ENCODE measurements at regions not wholly inside any gene's neighbourhood (a gene's known extent, or its start where the extent isn't known, plus 50 kb on each side); places are given as distances from the start of the nearest gene placed in this dataset.

DNA sequence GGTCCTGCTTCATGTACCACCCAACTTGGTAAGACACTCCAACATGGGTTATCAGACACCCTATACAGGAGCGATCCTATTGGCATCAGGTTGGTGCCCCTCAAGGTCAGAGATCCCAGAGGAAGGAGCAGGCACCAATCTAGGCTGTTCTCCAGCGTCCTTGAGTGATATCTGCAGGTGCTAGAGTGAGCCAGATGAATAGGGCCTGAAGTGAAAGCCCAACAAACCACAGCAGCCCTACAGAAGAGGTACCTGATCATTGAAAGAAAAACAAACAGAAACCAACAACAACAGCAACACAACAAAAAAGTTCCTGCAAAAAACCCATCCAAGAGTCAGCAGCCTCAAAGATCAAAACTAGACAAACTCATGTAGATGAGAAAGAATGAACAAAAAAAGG, 584.8 kb downstream of the HINT1 start:
- H3K4me3 ChIP-seq (replicated peaks in 1 of 3; ENCODE audit: low read depth in 2 of 3, low read length in 3 of 3) = no peak overlapping the region
- H3K9me3 ChIP-seq (replicated peaks in 1 of 2; ENCODE audit: control insufficient read depth in 1 of 2, insufficient read depth in 1 of 2, low read length in 2 of 2) = peaks cover 0 to 3% of the 10 kb centered on the region in 2 donors
- intact Hi-C loops (cut with micrococcal nuclease) = no loop called here
- H3K36me3 Mint-ChIP-seq = no peaks in the 10 kb centered on the region
- no peaks in the 10 kb centered on the region for H3K4me1 ChIP-seq (ENCODE audit: control insufficient read depth in 1 of 2, insufficient read depth in 2 of 2, low read length in 2 of 2)
- H3K4me3 Mint-ChIP-seq = no peak overlapping the region
- DNase-seq = no peak
- no peaks in the 10 kb centered on the region for H3K27me3 ChIP-seq (ENCODE audit: control insufficient read depth in 2 of 2, insufficient read depth in 2 of 2, low read length in 2 of 2)
- H4K20me1 ChIP-seq (ENCODE audit: insufficient read depth, low read length) = no peaks in the 10 kb centered on the region
- H3K4me2 ChIP-seq (replicated peaks; ENCODE audit: extremely low read depth, low read length, poor library complexity, severe bottlenecking) = no peak overlapping the region
- no peaks in the 10 kb centered on the region for H3K4me1 Mint-ChIP-seq
- peaks cover 0 to 8% (median 3%) of the 10 kb centered on the region in 7 donors for H3K9me3 Mint-ChIP-seq
- no peak overlapping the region for H3K27ac Mint-ChIP-seq
- no peaks in the 10 kb centered on the region for H3K79me2 ChIP-seq (ENCODE audit: insufficient read depth, low read length)
- peaks cover 0 to 2% (median 0%) of the 10 kb centered on the region in 3 donors for H3K27me3 Mint-ChIP-seq (ENCODE audit: low read depth in 3 of 3)
- H3K36me3 ChIP-seq (replicated peaks in 1 of 2; ENCODE audit: control insufficient read depth in 1 of 2, insufficient read depth in 2 of 2, low read length in 2 of 2) = no peaks in the 10 kb centered on the region
- 80% methylated on average over 2 of the region's 2 CpGs for WGBS (ENCODE audit: insufficient coverage)
- no peak overlapping the region for H2AFZ ChIP-seq (ENCODE audit: insufficient read depth, low read depth, low read length, poor library complexity, severe bottlenecking)
- H3K27ac ChIP-seq (ENCODE audit: low read depth in 1 of 2, low read length in 2 of 2) = no peak overlapping the region
- TF ChIP-seq, protein P1, sequence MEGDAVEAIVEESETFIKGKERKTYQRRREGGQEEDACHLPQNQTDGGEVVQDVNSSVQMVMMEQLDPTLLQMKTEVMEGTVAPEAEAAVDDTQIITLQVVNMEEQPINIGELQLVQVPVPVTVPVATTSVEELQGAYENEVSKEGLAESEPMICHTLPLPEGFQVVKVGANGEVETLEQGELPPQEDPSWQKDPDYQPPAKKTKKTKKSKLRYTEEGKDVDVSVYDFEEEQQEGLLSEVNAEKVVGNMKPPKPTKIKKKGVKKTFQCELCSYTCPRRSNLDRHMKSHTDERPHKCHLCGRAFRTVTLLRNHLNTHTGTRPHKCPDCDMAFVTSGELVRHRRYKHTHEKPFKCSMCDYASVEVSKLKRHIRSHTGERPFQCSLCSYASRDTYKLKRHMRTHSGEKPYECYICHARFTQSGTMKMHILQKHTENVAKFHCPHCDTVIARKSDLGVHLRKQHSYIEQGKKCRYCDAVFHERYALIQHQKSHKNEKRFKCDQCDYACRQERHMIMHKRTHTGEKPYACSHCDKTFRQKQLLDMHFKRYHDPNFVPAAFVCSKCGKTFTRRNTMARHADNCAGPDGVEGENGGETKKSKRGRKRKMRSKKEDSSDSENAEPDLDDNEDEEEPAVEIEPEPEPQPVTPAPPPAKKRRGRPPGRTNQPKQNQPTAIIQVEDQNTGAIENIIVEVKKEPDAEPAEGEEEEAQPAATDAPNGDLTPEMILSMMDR (IDR thresholded peaks at IDR 0.05) = no peak
- H3K9ac ChIP-seq (ENCODE audit: insufficient read depth, low read length, poor library complexity, severe bottlenecking) = no peak overlapping the region

DNA sequence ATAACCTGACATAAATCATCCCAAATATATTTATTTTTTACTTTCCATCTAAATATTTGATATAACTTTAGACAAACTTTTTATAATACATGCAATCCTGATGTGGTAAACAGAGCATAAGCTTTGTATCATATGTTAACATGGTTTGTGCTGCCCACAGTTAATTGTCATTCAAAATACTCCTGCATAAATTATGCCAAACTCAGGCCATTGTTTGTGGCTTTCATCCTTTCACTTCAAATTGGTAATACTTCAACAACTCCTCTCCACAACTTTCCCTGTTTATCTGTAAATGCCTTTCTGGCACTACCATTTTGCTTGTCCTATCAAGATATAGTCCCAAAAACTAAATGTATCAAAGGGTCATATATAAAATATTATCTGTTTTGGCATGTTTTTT, 586.7 kb downstream of the HINT1 start:
- no peaks in the 10 kb centered on the region for H4K20me1 ChIP-seq (ENCODE audit: insufficient read depth, low read length)
- H3K9me3 Mint-ChIP-seq = peaks cover 0 to 8% (median 3%) of the 10 kb centered on the region in 7 donors

More for the DNA sequence above, 586.7 kb downstream of the HINT1 start:
- no peaks in the 10 kb centered on the region for H3K4me1 ChIP-seq (ENCODE audit: control insufficient read depth in 1 of 2, insufficient read depth in 2 of 2, low read length in 2 of 2)
- no peak overlapping the region for H3K27ac ChIP-seq (ENCODE audit: low read depth in 1 of 2, low read length in 2 of 2)
- no peak overlapping the region for H2AFZ ChIP-seq (ENCODE audit: insufficient read depth, low read depth, low read length, poor library complexity, severe bottlenecking)
- intact Hi-C loops (cut with micrococcal nuclease) = no loop called here
- H3K4me3 Mint-ChIP-seq = no peak overlapping the region
- H3K27me3 ChIP-seq (ENCODE audit: control insufficient read depth in 2 of 2, insufficient read depth in 2 of 2, low read length in 2 of 2) = no peaks in the 10 kb centered on the region
- H3K9me3 ChIP-seq (replicated peaks in 1 of 2; ENCODE audit: control insufficient read depth in 1 of 2, insufficient read depth in 1 of 2, low read length in 2 of 2) = peaks cover 0 to 3% of the 10 kb centered on the region in 2 donors
- H3K27me3 Mint-ChIP-seq (ENCODE audit: low read depth in 3 of 3) = peaks cover 0 to 2% (median 0%) of the 10 kb centered on the region in 3 donors
- no peak for DNase-seq
- no peak overlapping the region for H3K4me2 ChIP-seq (replicated peaks; ENCODE audit: extremely low read depth, low read length, poor library complexity, severe bottlenecking)
- TF ChIP-seq, protein P1 (IDR thresholded peaks at IDR 0.05) = no peak
- H3K36me3 ChIP-seq (replicated peaks in 1 of 2; ENCODE audit: control insufficient read depth in 1 of 2, insufficient read depth in 2 of 2, low read length in 2 of 2) = no peaks in the 10 kb centered on the region
- H3K36me3 Mint-ChIP-seq = no peaks in the 10 kb centered on the region
- no peak overlapping the region for H3K27ac Mint-ChIP-seq
- no peaks in the 10 kb centered on the region for H3K4me1 Mint-ChIP-seq
- no peaks in the 10 kb centered on the region for H3K79me2 ChIP-seq (ENCODE audit: insufficient read depth, low read length)
- H3K9ac ChIP-seq (ENCODE audit: insufficient read depth, low read length, poor library complexity, severe bottlenecking) = no peak overlapping the region
- no peak overlapping the region for H3K4me3 ChIP-seq (replicated peaks in 1 of 3; ENCODE audit: low read depth in 2 of 3, low read length in 3 of 3)
